AG08395 (cell line): ENCODE measurements at regions not wholly inside any gene's neighbourhood (a gene's known extent, or its start where the extent isn't known, plus 50 kb on each side); places are given as distances from the start of the nearest gene placed in this dataset.
A peak's percentile ranks its signal among the peaks of the same experiment; 100 is the strongest.

Experiments
- DNase-seq: peaks from one replicate; pipeline ENCODE4 v3.0.0; 2012; ENCODE audit warnings: mixed read lengths, low spot score

- no peak for DNase-seq
Observed at GRCh38 chr7:22676385-22676784, 50.6 kb upstream of the IL6 start.

GRCh38 chr7:22675917-22676343, 51.1 kb upstream of the IL6 start:
- DNase-seq: no peak

GRCh38 chr7:22675421-22675820, 51.6 kb upstream of the IL6 start:
- DNase-seq: no peak

GRCh38 chr7:22672846-22673680, 53.9 kb upstream of the IL6 start:
- no peak for DNase-seq

- DNase-seq: no peak
Observed at GRCh38 chr7:22671177-22671879, 55.7 kb upstream of the IL6 start.

GRCh38 chr7:22670422-22670815, 56.6 kb upstream of the IL6 start:
- DNase-seq: no peak

- DNase-seq: no peak
Observed at GRCh38 chr7:22669692-22670421, 57.1 kb upstream of the IL6 start.

GRCh38 chr7:22668971-22669401, 58.0 kb upstream of the IL6 start:
- no peak for DNase-seq

- DNase-seq: no peak
Observed at GRCh38 chr7:22667562-22668239, 59.3 kb upstream of the IL6 start.

GRCh38 chr7:22667187-22667561, 59.8 kb upstream of the IL6 start:
- no peak for DNase-seq

GRCh38 chr7:22666732-22667131, 60.3 kb upstream of the IL6 start:
- no peak for DNase-seq

GRCh38 chr7:22665923-22666322, 61.1 kb upstream of the IL6 start:
- no peak for DNase-seq

- no peak for DNase-seq
Observed at GRCh38 chr7:22664988-22665798, 61.8 kb upstream of the IL6 start.

GRCh38 chr7:22663721-22664120, 63.3 kb upstream of the IL6 start:
- no peak for DNase-seq

GRCh38 chr7:22663357-22663718, 63.7 kb upstream of the IL6 start:
- DNase-seq: peak; percentile 48

- no peak for DNase-seq
Observed at GRCh38 chr7:22662556-22663356, 64.2 kb upstream of the IL6 start.

- no peak for DNase-seq
Observed at GRCh38 chr7:22662036-22662435, 65.0 kb upstream of the IL6 start.

GRCh38 chr7:22660732-22661131, 66.3 kb upstream of the IL6 start:
- DNase-seq: no peak

GRCh38 chr7:22660293-22660692, 66.7 kb upstream of the IL6 start:
- no peak for DNase-seq

- no peak for DNase-seq
Observed at GRCh38 chr7:22659741-22660140, 67.3 kb upstream of the IL6 start.

- no peak for DNase-seq
Observed at GRCh38 chr7:22658031-22658430, 69.0 kb upstream of the IL6 start.
